Osteocyte (in vitro differentiated cells): ENCODE measurements at regions not wholly inside any gene's neighbourhood (a gene's known extent, or its start where the extent isn't known, plus 50 kb on each side); places are given as distances from the start of the nearest gene placed in this dataset.
"Not testable (repeated sequence)": the region's sequence is repeated elsewhere in the genome, so short reads cannot be mapped to it uniquely, and the experiment has no call there.

Experiments
- DNase-seq: peaks from one replicate; pipeline ENCODE4 v3.0.0; 2021; ENCODE audit warnings: mixed read lengths; ENCODE audit not compliant: unreplicated experiment; ENCODE audit errors: extremely low spot score
- H3K27ac Mint-ChIP-seq: one replicate; pipeline ENCODE4 v1.8.0; 2021; ENCODE audit warnings: mild to moderate bottlenecking, mixed read lengths; ENCODE audit not compliant: unreplicated experiment
- H3K27me3 Mint-ChIP-seq: one replicate; pipeline ENCODE4 v1.8.0; 2021; ENCODE audit warnings: mixed read lengths; ENCODE audit not compliant: unreplicated experiment
- H3K36me3 Mint-ChIP-seq: one replicate; pipeline ENCODE4 v1.8.0; 2021; ENCODE audit warnings: mixed read lengths; ENCODE audit not compliant: unreplicated experiment
- H3K4me1 Mint-ChIP-seq: one replicate; pipeline ENCODE4 v1.8.0; 2021; ENCODE audit warnings: mixed read lengths; ENCODE audit not compliant: unreplicated experiment
- H3K4me3 Mint-ChIP-seq: one replicate; pipeline ENCODE4 v1.8.0; 2021; ENCODE audit warnings: mild to moderate bottlenecking, moderate library complexity, mixed read lengths; ENCODE audit not compliant: unreplicated experiment
- H3K9me3 Mint-ChIP-seq: one replicate; pipeline ENCODE4 v1.8.0; 2021; ENCODE audit warnings: mixed read lengths; ENCODE audit not compliant: unreplicated experiment
- CTCF ChIP-seq: fragments of 200-600 bp; sonication (generic); IDR thresholded peaks from 2 replicates; pipeline ENCODE4 v1.5.0; 2021; ENCODE audit warnings: antibody characterized with exemption, mild to moderate bottlenecking, moderate library complexity

DNA sequence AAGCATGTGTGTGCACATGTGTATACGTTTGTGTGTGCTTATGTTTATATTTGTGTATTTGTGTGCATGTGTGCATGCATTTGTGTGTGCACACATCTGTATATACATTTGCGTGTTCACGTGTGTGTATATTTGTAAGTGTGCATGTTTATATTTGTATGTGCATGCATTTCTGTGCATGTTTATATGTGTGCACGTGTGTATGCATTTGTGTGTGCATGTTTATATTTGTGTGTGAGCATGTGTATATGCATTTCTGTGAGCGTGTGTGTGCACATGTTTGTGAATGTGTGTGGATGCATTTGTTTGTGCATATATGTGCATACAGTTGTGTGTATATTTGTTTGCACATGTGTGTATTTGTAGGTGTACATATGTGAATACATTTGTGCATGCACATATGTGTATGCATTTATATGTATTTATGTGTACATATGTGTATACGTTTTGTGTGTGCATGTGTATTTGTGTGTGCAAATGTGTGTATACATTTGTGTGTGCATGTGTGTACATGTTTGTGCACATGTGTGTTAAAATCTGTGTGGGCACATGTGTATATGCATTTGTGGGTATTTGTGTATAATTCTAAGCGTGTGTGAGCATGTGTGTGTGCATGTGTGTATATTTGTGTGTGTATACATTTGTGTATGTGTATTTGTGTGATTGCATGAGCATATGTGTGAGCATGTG is 140.4 kb upstream of the AFDN start:
- no peak overlapping the region for H3K27ac Mint-ChIP-seq
- no peak for DNase-seq
- H3K9me3 Mint-ChIP-seq, result no peaks in the 10 kb centered on the region
- TF ChIP-seq CTCF, result no peak
- H3K4me1 Mint-ChIP-seq, result peaks cover 17% of the 10 kb centered on the region
- H3K36me3 Mint-ChIP-seq, result peaks cover 3% of the 10 kb centered on the region
- H3K27me3 Mint-ChIP-seq, result peaks cover 42% of the 10 kb centered on the region
- H3K4me3 Mint-ChIP-seq, result no peak overlapping the region

- no peak for DNase-seq
- TF ChIP-seq CTCF, result no peak
- Mint-ChIP-seq H3K36me3 (peaks cover 3% of the 10 kb centered on the region), H3K4me1 (peaks cover 17% of the 10 kb centered on the region), H3K27ac (no peak overlapping the region), H3K27me3 (peaks cover 42% of the 10 kb centered on the region), H3K9me3 (no peaks in the 10 kb centered on the region), H3K4me3 (no peak overlapping the region)
Measured at GRCh38 chr6:167687116-167687725, 139.5 kb upstream of the AFDN start.

DNA sequence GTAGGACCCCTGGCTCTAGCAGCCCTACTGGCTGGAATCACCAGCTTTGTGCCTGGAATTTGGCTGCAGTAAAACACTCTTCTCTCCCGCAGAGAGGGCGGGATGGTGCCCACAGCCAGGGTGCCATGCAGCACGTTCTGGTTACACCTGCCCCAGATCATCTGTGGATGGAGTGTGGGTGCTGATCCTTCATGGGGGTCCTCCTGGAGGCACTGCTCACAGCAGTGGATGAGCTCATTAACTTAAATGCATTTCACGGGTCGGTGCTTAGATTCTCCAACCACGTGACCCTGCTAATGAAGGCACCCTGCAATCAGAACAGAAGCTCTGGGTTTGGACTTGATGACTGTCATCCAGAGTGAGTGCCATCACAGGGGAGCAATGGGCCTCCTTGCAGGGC is 138.6 kb upstream of the AFDN start:
- H3K27ac Mint-ChIP-seq, result no peak overlapping the region
- no peak for DNase-seq
- H3K4me3 Mint-ChIP-seq, result no peak overlapping the region
- H3K36me3 Mint-ChIP-seq, result peaks cover 3% of the 10 kb centered on the region
- peaks cover 9% of the 10 kb centered on the region for H3K4me1 Mint-ChIP-seq
- peaks cover 42% of the 10 kb centered on the region for H3K27me3 Mint-ChIP-seq
- H3K9me3 Mint-ChIP-seq, result no peaks in the 10 kb centered on the region
- TF ChIP-seq CTCF, result no peak

DNA sequence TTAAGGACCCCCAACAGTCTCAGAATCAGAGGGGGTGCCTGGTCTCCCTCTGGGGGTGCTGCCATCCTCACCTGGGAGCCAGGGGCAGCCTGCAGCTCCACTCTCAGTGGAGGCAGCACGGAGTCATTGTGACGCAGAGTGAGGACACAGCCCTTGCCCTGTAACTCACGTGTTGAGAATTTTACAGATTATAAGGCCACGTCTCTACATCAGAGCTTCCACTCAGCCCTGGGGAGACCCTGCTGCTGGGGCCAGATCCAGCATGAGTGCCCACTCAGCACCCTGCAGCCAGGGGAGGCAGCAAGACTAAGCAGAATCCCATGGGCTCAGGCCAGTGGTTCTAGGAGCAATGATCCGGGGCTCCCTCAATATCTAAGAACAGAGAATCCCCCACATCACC is 137.4 kb upstream of the AFDN start:
- Mint-ChIP-seq H3K27me3 (peaks cover 39% of the 10 kb centered on the region), H3K4me3 (no peak overlapping the region), H3K27ac (no peak overlapping the region), H3K4me1 (no peaks in the 10 kb centered on the region), H3K36me3 (no peaks in the 10 kb centered on the region), H3K9me3 (no peaks in the 10 kb centered on the region)
- no peak for TF ChIP-seq CTCF
- DNase-seq, result no peak

- Mint-ChIP-seq H3K9me3 (no peaks in the 10 kb centered on the region), H3K36me3 (no peaks in the 10 kb centered on the region), H3K4me3 (no peak overlapping the region), H3K4me1 (no peaks in the 10 kb centered on the region), H3K27me3 (peaks cover 39% of the 10 kb centered on the region), H3K27ac (no peak overlapping the region)
- no peak for TF ChIP-seq CTCF
- DNase-seq, result no peak
Measured at GRCh38 chr6:167689751-167690150, 137.0 kb upstream of the AFDN start.

GRCh38 chr6:167690167-167690922 is 136.4 kb upstream of the AFDN start:
- DNase-seq, H3K27ac Mint-ChIP-seq, H3K9me3 Mint-ChIP-seq, H3K36me3 Mint-ChIP-seq, H3K4me1 Mint-ChIP-seq, H3K4me3 Mint-ChIP-seq: not testable (repeated sequence)
- peaks cover 33% of the 10 kb centered on the region for H3K27me3 Mint-ChIP-seq
